Activated T-cell treated with anti-CD3 and anti-CD28 coated beads for 4 hours (primary cell): ENCODE measurements at regions not wholly inside any gene's neighbourhood (a gene's known extent, or its start where the extent isn't known, plus 50 kb on each side); places are given as distances from the start of the nearest gene placed in this dataset.
"Not testable (repeated sequence)": the region's sequence is repeated elsewhere in the genome, so short reads cannot be mapped to it uniquely, and the experiment has no call there.

Experiments used
- DNase-seq: peaks from one replicate; pipeline ENCODE4 v3.0.0-alpha.2; 2020

GRCh38 chr1:38787041-38787440, 72.5 kb downstream of the RRAGC start:
- no peak for DNase-seq

DNA sequence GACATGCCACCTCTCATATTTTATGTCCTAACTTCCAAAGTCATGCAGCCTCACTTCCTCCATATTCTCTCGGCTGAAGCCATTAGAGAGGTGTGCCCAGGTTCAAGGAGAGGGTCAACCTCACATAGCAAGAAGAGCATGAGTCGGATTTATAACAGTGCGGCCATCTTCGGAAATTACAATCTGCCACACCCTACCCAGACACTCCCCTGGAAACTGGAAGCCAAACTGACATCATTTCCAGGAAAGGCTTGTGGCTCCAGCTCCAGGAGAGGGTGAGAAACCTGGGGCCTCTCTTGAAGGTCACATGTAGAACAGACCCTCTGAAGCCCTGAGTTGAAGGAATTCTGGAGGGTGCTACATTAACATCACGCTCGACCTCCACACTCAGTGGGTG, 73.5 kb downstream of the RRAGC start:
- no peak for DNase-seq

- no peak for DNase-seq
These were observed 74.1 kb downstream of the RRAGC start for GRCh38 chr1:38785285-38786039.

DNA sequence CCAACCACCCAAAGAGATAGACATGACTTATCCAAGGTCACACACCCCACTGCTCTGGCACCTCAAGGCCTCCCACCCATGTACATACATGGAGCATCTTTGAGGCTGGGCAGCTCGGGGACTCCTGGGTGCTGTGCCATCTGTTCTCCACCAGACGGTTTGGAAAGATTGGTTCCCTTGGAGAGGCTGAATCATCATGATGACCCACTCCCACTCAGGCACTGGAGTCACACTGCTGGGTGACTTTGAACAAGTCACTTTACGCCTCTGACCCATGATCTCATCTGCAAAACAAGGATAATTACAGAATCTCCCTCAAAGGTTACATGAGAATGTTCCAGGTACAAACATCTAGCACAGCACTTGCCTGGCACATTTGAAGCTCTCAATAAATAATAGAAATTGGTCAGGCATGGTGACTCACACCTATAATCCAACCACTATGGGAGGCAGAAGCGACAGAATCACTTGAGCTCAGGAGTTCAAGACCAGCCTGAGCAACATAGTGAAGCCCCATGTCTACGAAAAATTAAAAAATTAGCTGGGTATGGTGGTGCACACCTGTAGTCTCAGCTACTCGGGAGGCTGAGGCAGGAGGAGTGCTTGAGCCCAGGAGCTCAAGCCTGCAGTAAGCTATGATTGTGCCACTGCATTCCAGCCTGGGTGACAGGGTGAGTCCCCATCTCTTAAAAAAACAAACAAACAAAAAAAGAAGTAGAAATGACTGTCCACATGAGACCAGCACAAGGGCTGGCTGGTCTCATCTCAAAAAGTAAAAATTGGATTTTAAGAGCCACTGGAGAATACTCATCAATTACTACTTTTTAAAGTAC, 74.9 kb downstream of the RRAGC start:
- DNase-seq, result no peak

GRCh38 chr1:38783640-38784229, 75.8 kb downstream of the RRAGC start:
- DNase-seq, result no peak

GRCh38 chr1:38781872-38782617, 77.5 kb downstream of the RRAGC start:
- DNase-seq, result no peak

- no peak for DNase-seq
These were observed 79.4 kb downstream of the RRAGC start for GRCh38 chr1:38780133-38780532.

- DNase-seq, result no peak
These were observed 80.1 kb downstream of the RRAGC start for GRCh38 chr1:38779491-38779890.

GRCh38 chr1:38778521-38778920, 81.1 kb downstream of the RRAGC start:
- no peak for DNase-seq

DNA sequence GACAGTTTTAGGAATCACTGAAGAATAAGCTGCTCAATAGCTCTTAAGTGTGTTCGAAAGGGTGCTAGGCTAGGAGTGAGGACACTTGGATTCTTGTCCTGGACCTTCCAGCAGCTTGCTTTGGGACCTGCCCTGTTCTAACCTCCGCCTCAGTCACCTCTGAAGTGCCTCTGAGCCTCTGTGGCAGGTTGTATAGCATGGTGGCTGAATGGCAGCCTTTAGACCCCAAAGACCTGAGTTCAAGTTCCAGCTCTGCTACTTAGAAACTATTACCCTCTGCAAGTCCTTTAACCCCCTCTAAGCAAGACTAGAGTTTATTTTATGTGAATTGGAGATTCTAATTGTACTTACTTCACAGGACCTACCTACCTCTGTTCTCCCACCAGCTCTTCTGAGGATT, 81.5 kb downstream of the RRAGC start:
- DNase-seq, result no peak

- DNase-seq, result no peak
These were observed 82.1 kb downstream of the RRAGC start for GRCh38 chr1:38777464-38777957.

DNA sequence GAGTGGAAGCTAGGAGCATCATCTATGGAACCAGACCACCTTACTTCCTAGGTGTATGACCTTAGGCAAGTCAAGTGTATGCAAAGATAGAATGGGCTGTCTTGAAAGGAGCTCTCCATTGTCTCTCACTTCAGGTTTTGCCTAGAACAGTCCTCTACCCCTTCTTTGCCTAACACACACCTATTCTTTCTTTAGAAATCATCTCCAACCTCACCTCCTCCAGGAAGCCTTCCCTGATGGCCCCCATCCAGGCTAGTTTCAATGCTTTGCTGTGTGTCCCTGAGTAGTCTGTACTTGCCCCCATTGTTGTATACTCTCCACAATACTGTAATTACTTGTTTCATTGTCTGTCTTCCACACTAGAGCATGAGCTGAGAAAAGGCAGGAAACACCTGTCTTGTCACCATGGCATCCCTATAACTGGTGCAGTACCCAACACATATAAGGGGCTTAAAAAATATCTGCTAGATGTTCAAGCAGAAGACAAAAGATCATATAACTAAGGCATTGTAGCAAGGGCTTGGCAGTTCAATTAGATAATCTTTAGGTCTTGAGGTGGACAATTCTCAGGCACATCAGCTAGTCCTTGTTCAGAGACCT, 83.0 kb downstream of the RRAGC start:
- no peak for DNase-seq

DNA sequence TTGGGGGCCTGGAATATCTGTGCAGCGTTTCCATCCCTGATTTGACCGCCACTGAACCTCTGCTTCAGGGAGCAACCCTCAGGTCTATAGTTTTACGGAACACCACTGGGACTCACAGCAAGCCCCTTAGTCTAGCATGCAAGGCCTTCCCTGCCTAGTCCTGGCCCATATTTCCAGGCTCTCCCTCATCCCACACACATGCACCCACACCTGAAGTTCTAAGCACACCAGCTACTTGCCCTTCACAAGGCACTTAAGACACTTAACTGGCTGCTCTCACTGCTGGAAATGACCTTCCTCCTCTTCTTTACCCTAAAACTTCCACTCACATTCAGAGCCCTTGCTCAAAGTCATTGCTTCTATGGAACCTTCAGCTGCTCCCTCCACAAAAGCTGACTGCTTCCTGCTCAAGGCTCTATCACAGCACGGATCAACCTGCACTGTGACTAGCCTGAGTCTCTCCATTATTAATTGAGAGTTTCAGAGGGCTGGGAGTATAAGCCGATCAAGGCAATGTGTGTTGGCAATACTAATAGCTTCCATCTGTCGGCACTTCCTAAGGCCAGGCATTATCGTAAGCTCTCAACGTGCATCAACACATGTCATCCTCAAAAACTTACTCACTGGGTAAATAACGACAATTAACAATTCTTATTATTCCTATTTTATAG, 84.3 kb downstream of the RRAGC start:
- no peak for DNase-seq

DNA sequence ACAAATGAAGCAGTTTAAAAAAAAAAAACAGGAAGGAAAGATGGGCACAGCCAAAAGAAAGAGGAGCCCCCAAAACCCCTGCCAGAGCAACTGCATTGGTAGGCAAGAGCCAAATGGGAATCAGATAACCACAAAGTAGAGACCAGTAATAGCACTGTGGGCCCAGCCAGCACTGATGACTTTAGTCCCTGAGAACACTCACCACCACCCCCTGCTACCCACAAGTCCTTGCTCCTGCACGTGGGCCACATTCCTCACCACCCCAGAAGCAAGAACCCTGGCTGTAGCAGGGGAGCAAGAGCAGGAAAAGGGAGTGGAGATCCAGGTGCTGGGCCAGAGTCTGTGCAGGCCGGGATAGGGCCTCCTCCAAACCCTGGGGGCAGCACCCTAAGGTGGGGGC, 86.1 kb downstream of the RRAGC start:
- DNase-seq, result no peak

DNA sequence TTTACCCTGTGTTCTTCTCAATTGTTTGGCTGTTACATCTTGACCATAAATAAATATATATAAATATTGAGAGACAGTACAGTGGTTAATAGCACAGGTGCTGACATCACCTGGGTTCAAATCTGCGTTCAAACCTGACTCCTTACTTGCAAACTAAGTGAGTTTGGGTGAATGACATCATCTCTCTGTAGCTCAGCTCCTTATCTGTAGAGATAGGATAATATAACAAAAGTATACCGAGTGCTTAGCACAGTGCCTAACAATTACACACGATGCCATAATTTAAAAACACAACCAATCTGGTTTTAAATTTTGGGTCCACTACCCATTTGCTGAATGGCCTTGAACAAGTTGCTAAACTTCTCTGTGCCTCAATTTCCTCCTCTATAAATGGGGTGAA, 86.6 kb downstream of the RRAGC start:
- no peak for DNase-seq

- no peak for DNase-seq
These were observed 87.5 kb downstream of the RRAGC start for GRCh38 chr1:38772026-38772425.

- not testable (repeated sequence) for DNase-seq
These were observed 88.9 kb downstream of the RRAGC start for GRCh38 chr1:38770516-38771173.

GRCh38 chr1:38766125-38766524, 93.4 kb downstream of the RRAGC start:
- DNase-seq, result no peak

GRCh38 chr1:38763121-38763520, 96.5 kb downstream of the RRAGC start:
- no peak for DNase-seq

DNA sequence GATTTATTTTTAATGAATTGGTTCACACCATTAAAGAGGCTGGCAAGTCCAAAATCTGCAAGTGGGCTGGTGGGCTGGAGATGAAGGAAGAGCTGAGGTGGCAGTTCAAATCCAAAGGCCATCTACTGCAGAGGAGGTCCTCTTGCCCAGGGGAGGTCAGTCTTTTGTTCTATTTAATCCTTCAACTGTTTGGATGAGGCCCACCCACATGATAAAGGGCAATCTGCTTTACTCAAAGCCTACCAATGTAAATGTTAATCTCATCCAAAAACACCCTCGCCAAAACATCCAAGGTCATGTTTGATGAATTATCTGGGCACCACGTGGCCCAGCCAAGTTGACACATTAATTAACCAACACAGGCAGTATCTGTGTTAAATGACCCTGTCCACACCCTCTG, 99.0 kb downstream of the RRAGC start:
- DNase-seq, result no peak

- DNase-seq, result no peak
These were observed 100.8 kb downstream of the RRAGC start for GRCh38 chr1:38758820-38759219.
